ENCODE measurements at regions not wholly inside any gene's neighbourhood (a gene's known extent, or its start where the extent isn't known, plus 50 kb on each side); places are given as distances from the start of the nearest gene placed in this dataset.

GRCh38 chr17:16888413-16889087 lies 83.4 kb downstream of the TNFRSF13B start:
- no peak for TF ChIP-seq TAF1 (IDR thresholded peaks at IDR 0.05; ENCODE audit: borderline replicate concordance, low read depth, low read length)
- no peak for TF ChIP-seq FOSL2 (IDR thresholded peaks at IDR 0.05; ENCODE audit: borderline replicate concordance, low read depth)
- TF ChIP-seq TEAD4 (IDR thresholded peaks at IDR 0.05; ENCODE audit: borderline replicate concordance, insufficient read depth) = no peak
- H3K9me3 ChIP-seq = no peaks in the 10 kb centered on the region
- ChIA-PET POLR2A (no interaction called here), CTCF (no interaction called here)
- peaks cover 6% of the 10 kb centered on the region; the same call in 1 of the 2 replicates for H3K27me3 ChIP-seq (ENCODE audit: insufficient read depth)
- H3K4me3 ChIP-seq (ENCODE audit: low read depth in 2 of 2, low read length in 1 of 2) = no peak overlapping the region
- no peak overlapping the region for H3K27ac ChIP-seq (ENCODE audit: low read depth in 2 of 2, low read length in 1 of 2)
- H3K4me2 ChIP-seq = no peak overlapping the region
- no peak for DNase-seq
- no peaks in the 10 kb centered on the region for H4K20me1 ChIP-seq (ENCODE audit: insufficient read depth)
- no peaks in the 10 kb centered on the region for H3F3A ChIP-seq (replicated peaks; ENCODE audit: insufficient read depth)
- no peaks in the 10 kb centered on the region for H3K4me1 ChIP-seq (ENCODE audit: control insufficient read depth in 1 of 2, insufficient read depth in 2 of 2, low read depth in 1 of 2, low read length in 1 of 2)
- 37% methylated on average over 4 of the region's 4 CpGs for WGBS (ENCODE audit: low lambda C conversion rate)
- no peaks in the 10 kb centered on the region for H3K9me2 ChIP-seq
- no peak overlapping the region for H2AFZ ChIP-seq (ENCODE audit: low read depth)
- H3K9ac ChIP-seq = no peak overlapping the region
- H3K79me2 ChIP-seq (ENCODE audit: insufficient read depth) = no peaks in the 10 kb centered on the region
- no peaks in the 10 kb centered on the region for H3K36me3 ChIP-seq (replicated peaks in 1 of 2; ENCODE audit: control insufficient read depth in 1 of 2, insufficient read depth in 2 of 2, low read length in 1 of 2)

- Histone ChIP-seq H3K9me3 (no peaks in the 10 kb centered on the region), H3K4me3 (ENCODE audit: low read depth in 2 of 2, low read length in 1 of 2) (no peak overlapping the region), H3K4me1 (ENCODE audit: control insufficient read depth in 1 of 2, insufficient read depth in 2 of 2, low read depth in 1 of 2, low read length in 1 of 2) (no peaks in the 10 kb centered on the region), H3F3A (replicated peaks; ENCODE audit: insufficient read depth) (no peaks in the 10 kb centered on the region), H2AFZ (ENCODE audit: low read depth) (no peak overlapping the region), H4K20me1 (ENCODE audit: insufficient read depth) (no peaks in the 10 kb centered on the region), H3K9me2 (no peaks in the 10 kb centered on the region), H3K27ac (ENCODE audit: low read depth in 2 of 2, low read length in 1 of 2) (no peak overlapping the region), H3K79me2 (ENCODE audit: insufficient read depth) (no peaks in the 10 kb centered on the region), H3K27me3 (ENCODE audit: insufficient read depth) (peaks cover 6% of the 10 kb centered on the region; the same call in 1 of the 2 replicates), H3K36me3 (replicated peaks in 1 of 2; ENCODE audit: control insufficient read depth in 1 of 2, insufficient read depth in 2 of 2, low read length in 1 of 2) (no peaks in the 10 kb centered on the region), H3K4me2 (no peak overlapping the region), H3K9ac (no peak overlapping the region)
- 33% methylated on average over 4 of the region's 4 CpGs for WGBS (ENCODE audit: low lambda C conversion rate)
- POLR2A ChIA-PET = no interaction called here
- CTCF ChIA-PET = no interaction called here
- no peak for DNase-seq
- TF ChIP-seq, protein P1, sequence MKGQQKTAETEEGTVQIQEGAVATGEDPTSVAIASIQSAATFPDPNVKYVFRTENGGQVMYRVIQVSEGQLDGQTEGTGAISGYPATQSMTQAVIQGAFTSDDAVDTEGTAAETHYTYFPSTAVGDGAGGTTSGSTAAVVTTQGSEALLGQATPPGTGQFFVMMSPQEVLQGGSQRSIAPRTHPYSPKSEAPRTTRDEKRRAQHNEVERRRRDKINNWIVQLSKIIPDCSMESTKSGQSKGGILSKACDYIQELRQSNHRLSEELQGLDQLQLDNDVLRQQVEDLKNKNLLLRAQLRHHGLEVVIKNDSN (IDR thresholded peaks at IDR 0.05; ENCODE audit: borderline replicate concordance, low read depth) = no peak
- TF ChIP-seq TAF1 (IDR thresholded peaks at IDR 0.05; ENCODE audit: borderline replicate concordance, low read depth, low read length) (no peak), FOXJ3 (CRISPR knock-in tag; IDR thresholded peaks at IDR 0.05) (no peak), YY1 (IDR thresholded peaks at IDR 0.05; ENCODE audit: low read depth) (no peak), MEF2A (IDR thresholded peaks at IDR 0.05; ENCODE audit: borderline replicate concordance, low read depth) (no peak), RCOR1 (IDR thresholded peaks at IDR 0.05; ENCODE audit: low read length) (no peak), SIN3A (IDR thresholded peaks at IDR 0.05; ENCODE audit: borderline replicate concordance, low read depth, low read length) (no peak), RAD21 (IDR thresholded peaks at IDR 0.05; ENCODE audit: low read length) (no peak), EP300 (IDR thresholded peaks at IDR 0.05; ENCODE audit: borderline replicate concordance in 1 of 2, low read depth in 1 of 2, low read length in 1 of 2) (no peak), EZH2phosphoT487 (IDR thresholded peaks at IDR 0.05; ENCODE audit: borderline replicate concordance, low read depth) (no peak), PBX3 (IDR thresholded peaks at IDR 0.05) (no peak), TEAD4 (IDR thresholded peaks at IDR 0.05; ENCODE audit: borderline replicate concordance, insufficient read depth) (no peak), JUND (IDR thresholded peaks at IDR 0.05) (no peak)
- TF ChIP-seq, protein P2, sequence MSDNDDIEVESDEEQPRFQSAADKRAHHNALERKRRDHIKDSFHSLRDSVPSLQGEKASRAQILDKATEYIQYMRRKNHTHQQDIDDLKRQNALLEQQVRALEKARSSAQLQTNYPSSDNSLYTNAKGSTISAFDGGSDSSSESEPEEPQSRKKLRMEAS (IDR thresholded peaks at IDR 0.05; ENCODE audit: low read depth) = no peak
- TF ChIP-seq, protein P3, sequence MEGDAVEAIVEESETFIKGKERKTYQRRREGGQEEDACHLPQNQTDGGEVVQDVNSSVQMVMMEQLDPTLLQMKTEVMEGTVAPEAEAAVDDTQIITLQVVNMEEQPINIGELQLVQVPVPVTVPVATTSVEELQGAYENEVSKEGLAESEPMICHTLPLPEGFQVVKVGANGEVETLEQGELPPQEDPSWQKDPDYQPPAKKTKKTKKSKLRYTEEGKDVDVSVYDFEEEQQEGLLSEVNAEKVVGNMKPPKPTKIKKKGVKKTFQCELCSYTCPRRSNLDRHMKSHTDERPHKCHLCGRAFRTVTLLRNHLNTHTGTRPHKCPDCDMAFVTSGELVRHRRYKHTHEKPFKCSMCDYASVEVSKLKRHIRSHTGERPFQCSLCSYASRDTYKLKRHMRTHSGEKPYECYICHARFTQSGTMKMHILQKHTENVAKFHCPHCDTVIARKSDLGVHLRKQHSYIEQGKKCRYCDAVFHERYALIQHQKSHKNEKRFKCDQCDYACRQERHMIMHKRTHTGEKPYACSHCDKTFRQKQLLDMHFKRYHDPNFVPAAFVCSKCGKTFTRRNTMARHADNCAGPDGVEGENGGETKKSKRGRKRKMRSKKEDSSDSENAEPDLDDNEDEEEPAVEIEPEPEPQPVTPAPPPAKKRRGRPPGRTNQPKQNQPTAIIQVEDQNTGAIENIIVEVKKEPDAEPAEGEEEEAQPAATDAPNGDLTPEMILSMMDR (IDR thresholded peaks at IDR 0.05) = no peak
- TF ChIP-seq, protein P4, sequence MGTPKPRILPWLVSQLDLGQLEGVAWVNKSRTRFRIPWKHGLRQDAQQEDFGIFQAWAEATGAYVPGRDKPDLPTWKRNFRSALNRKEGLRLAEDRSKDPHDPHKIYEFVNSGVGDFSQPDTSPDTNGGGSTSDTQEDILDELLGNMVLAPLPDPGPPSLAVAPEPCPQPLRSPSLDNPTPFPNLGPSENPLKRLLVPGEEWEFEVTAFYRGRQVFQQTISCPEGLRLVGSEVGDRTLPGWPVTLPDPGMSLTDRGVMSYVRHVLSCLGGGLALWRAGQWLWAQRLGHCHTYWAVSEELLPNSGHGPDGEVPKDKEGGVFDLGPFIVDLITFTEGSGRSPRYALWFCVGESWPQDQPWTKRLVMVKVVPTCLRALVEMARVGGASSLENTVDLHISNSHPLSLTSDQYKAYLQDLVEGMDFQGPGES (IDR thresholded peaks at IDR 0.05; ENCODE audit: low read depth, low read length) = no peak
- TF ChIP-seq, protein P5, sequence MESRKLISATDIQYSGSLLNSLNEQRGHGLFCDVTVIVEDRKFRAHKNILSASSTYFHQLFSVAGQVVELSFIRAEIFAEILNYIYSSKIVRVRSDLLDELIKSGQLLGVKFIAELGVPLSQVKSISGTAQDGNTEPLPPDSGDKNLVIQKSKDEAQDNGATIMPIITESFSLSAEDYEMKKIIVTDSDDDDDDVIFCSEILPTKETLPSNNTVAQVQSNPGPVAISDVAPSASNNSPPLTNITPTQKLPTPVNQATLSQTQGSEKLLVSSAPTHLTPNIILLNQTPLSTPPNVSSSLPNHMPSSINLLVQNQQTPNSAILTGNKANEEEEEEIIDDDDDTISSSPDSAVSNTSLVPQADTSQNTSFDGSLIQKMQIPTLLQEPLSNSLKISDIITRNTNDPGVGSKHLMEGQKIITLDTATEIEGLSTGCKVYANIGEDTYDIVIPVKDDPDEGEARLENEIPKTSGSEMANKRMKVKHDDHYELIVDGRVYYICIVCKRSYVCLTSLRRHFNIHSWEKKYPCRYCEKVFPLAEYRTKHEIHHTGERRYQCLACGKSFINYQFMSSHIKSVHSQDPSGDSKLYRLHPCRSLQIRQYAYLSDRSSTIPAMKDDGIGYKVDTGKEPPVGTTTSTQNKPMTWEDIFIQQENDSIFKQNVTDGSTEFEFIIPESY (IDR thresholded peaks at IDR 0.05; ENCODE audit: borderline replicate concordance, low read depth) = no peak
Observed at GRCh38 chr17:16887523-16888095, 84.3 kb downstream of the TNFRSF13B start.

Data from SK-N-SH (cell line).